GM12874 (cell line): ENCODE measurements at regions not wholly inside any gene's neighbourhood (a gene's known extent, or its start where the extent isn't known, plus 50 kb on each side); places are given as distances from the start of the nearest gene placed in this dataset.

ENCODE experiments used
- TF ChIP-seq, protein P1 (sequence below): IDR thresholded peaks from 2 replicates; pipeline ENCODE4 v1.5.1; 2011; ENCODE audit warnings: low read depth, mild to moderate bottlenecking, control low read depth, low read length, moderate library complexity; ENCODE audit not compliant: insufficient read depth

DNA sequence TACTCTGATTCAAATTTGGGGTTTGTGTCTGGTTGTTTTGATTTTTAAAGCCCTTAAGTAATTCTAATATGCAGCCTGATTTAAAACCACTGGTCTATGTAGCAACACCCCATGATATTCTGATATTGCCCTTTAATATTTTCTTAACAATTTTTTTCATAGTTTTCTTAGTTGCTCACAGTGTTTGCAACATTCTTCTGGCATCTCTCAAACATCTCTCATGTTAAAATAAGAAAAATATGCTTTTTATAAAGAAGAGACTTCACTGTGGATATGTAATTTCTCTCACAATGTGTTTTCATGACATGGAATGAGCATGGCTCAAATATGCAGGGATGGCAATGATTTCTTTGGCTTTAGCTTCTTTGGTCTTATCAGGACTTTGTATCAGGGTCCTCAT, 183.7 kb downstream of the TAF11L14 start:
- TF ChIP-seq, protein P1, sequence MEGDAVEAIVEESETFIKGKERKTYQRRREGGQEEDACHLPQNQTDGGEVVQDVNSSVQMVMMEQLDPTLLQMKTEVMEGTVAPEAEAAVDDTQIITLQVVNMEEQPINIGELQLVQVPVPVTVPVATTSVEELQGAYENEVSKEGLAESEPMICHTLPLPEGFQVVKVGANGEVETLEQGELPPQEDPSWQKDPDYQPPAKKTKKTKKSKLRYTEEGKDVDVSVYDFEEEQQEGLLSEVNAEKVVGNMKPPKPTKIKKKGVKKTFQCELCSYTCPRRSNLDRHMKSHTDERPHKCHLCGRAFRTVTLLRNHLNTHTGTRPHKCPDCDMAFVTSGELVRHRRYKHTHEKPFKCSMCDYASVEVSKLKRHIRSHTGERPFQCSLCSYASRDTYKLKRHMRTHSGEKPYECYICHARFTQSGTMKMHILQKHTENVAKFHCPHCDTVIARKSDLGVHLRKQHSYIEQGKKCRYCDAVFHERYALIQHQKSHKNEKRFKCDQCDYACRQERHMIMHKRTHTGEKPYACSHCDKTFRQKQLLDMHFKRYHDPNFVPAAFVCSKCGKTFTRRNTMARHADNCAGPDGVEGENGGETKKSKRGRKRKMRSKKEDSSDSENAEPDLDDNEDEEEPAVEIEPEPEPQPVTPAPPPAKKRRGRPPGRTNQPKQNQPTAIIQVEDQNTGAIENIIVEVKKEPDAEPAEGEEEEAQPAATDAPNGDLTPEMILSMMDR: no peak

DNA sequence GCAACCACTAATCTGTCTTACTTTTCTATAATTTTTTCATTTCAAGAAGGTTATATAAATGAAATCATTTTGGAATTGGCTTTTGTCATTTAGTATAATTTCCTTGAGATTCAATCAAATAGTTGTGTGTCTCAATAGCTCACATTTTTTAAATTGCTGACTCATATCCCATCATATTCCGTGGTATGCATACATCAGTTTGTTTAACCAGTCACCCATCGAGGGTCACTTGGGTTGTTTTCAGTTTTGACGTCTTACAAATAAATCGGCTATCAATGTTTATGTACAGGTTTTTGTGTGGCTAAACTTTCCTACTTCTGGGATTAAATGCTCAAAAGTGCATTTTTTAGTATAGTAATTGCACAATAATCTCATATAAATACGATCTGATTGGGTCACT, 185.5 kb downstream of the TAF11L14 start:
- TF ChIP-seq, protein P1: no peak

DNA sequence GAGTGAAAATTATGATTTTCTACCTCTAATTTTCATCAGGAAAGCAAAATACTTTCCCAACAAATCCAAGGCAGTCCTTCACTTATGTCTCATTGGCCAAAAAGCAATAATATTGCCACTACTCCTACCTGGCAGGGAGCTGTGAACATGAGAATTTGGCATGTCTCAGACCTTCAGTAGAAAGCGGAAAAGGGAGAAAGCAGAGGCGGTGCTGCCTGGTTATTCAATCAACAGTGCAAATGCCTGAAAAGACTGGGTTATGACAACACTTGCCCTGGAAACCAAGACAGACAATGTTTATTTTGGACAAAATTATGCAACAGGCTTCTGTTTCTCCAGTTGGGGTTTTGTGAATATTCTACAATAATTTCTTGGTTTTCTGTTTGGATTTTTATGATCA, 194.4 kb downstream of the TAF11L14 start:
- TF ChIP-seq, protein P1: no peak

DNA sequence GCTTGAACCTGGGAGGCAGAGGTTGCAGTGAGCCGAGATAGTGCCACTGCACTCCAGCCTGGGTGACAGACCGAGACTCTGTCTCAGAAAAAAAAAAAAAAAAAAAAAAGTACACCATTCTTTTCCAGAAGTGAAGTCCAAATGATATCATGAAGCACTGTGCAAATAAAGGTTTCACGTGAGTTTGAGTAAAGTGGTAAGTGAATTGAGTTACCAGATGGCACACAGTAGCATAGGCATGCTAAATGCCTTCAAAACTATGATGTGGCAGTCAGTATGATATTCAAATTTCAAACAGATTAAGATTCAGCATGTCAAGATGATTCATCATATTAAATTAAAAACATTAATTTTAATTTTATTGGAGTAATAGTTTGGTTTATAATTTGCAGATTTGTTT, 195.2 kb downstream of the TAF11L14 start:
- TF ChIP-seq, protein P1: no peak

DNA sequence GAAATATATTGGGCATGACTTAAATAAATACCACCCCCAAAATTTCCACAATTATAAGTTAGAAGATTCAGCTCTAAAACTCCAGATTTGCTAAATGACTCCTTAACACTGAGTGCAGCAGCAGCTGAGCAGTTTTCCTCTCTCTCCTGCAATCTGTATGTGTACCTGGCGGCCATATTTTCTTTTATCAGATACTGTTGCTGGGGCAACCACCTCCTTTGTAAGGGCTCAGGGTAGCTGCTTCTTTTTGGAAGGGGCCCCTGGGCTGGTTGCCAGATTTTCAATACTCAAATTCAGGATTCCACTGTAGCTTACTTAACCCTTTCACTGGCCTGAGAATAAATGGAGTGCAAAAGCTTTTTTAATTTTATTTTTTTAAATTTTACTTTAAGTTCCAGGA, 197.0 kb downstream of the TAF11L14 start:
- TF ChIP-seq, protein P1: no peak

DNA sequence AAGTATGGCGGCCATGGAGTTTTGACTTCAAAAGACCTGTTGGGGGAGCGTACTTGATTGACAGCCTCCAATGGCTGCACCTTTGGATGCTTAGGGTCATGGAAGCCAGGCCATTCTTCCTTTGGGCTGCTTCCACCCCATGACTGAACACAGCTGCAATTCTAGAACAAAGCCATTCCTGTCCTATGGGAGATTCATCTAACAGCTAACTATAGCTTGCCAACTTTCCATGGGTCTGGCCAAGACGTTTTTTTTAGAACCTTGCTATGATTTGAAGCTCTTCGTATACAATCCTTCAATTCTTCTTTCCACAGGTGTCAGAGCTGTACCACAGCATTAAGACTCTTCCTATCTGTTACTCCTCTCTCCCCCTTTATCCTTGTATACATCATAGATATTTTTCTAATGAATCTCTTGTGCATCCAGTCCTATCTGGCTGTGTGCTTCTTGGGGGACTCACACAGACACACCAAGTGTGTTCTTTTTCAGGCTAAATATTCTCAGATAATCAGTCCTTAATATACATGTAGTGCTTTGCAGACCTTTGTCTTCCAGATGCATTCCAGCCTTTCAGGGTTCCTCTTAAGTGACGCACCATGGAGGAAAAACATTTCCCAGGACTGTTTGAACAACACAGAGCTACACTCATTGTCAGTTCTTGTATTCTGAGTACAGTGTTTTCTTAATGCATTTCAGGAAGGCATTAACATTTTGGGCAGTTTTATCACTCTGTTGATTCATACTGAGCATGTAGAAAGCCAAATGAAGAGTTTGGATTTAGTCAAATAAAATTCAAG, 198.9 kb downstream of the TAF11L14 start:
- TF ChIP-seq, protein P1: no peak

DNA sequence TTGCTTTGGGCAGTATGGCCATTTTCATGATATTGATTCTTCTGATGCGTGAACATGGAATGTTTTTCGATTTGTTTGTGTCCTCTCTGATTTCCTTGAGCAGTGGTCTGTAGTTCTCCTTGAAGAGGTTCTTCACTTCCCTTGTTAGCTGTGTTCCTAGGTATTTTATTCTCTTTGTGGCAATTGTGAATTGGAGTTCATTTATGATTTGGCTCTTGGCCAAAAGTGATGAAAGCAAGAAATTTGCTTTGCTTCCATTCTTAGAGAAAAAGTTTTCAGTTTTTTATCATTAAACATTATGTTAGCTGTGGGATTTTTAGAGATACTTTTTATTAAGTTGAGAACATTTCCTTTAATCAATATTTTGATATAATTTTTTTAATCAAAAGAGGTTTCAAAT, 203.5 kb downstream of the TAF11L14 start:
- TF ChIP-seq, protein P1: no peak
